ENCODE measurements at regions not wholly inside any gene's neighbourhood (a gene's known extent, or its start where the extent isn't known, plus 50 kb on each side); places are given as distances from the start of the nearest gene placed in this dataset.
"Not testable (repeated sequence)": the region's sequence is repeated elsewhere in the genome, so short reads cannot be mapped to it uniquely, and the experiment has no call there.

GRCh38 chr3:106457281-106458180 is 588.7 kb upstream of the CBLB start:
- peak; percentile 57 for DNase-seq (ENCODE audit: low spot score)

GRCh38 chr3:106458952-106459351 is 590.1 kb upstream of the CBLB start:
- DNase-seq (ENCODE audit: low spot score) = no peak

- DNase-seq (ENCODE audit: low spot score) = no peak
Observed at GRCh38 chr3:106466881-106467280, 598.1 kb upstream of the CBLB start.

- DNase-seq (ENCODE audit: low spot score) = no peak
Observed at GRCh38 chr3:106473576-106474475, 605.0 kb upstream of the CBLB start.

GRCh38 chr3:106482451-106482850 is 613.6 kb upstream of the CBLB start:
- DNase-seq (ENCODE audit: low spot score) = no peak

GRCh38 chr3:106485217-106485616 is 616.4 kb upstream of the CBLB start:
- DNase-seq (ENCODE audit: low spot score) = no peak

- no peak for DNase-seq (ENCODE audit: low spot score)
Observed at GRCh38 chr3:106485802-106486201, 617.0 kb upstream of the CBLB start.

GRCh38 chr3:106486945-106487639 is 618.3 kb upstream of the CBLB start:
- DNase-seq (ENCODE audit: low spot score) = not testable (repeated sequence)

GRCh38 chr3:106488331-106488730 is 619.5 kb upstream of the CBLB start:
- no peak for DNase-seq (ENCODE audit: low spot score)

- DNase-seq (ENCODE audit: low spot score) = no peak
Observed at GRCh38 chr3:106491796-106492195, 623.0 kb upstream of the CBLB start.

- DNase-seq (ENCODE audit: low spot score) = no peak
Observed at GRCh38 chr3:106508331-106508893, 639.6 kb upstream of the CBLB start.

- no peak for DNase-seq (ENCODE audit: low spot score)
Observed at GRCh38 chr3:106510206-106510605, 641.4 kb upstream of the CBLB start.

- no peak for DNase-seq (ENCODE audit: low spot score)
Observed at GRCh38 chr3:106512846-106513245, 644.0 kb upstream of the CBLB start.

GRCh38 chr3:106514431-106514830 is 645.6 kb upstream of the CBLB start:
- DNase-seq (ENCODE audit: low spot score) = no peak

GRCh38 chr3:106518516-106518915 is 649.7 kb upstream of the CBLB start:
- DNase-seq (ENCODE audit: low spot score) = no peak

- DNase-seq (ENCODE audit: low spot score) = no peak
Observed at GRCh38 chr3:106522397-106522796, 653.6 kb upstream of the CBLB start.

GRCh38 chr3:106528932-106529331 is 660.1 kb upstream of the CBLB start:
- no peak for DNase-seq (ENCODE audit: low spot score)

GRCh38 chr3:106529738-106530137 is 660.9 kb upstream of the CBLB start:
- DNase-seq (ENCODE audit: low spot score) = no peak

GRCh38 chr3:106530367-106530766 is 661.6 kb upstream of the CBLB start:
- DNase-seq (ENCODE audit: low spot score) = no peak

- not testable (repeated sequence) for DNase-seq (ENCODE audit: low spot score)
Observed at GRCh38 chr3:106531771-106532329, 663.0 kb upstream of the CBLB start.

- DNase-seq (ENCODE audit: low spot score) = no peak
Observed at GRCh38 chr3:106533093-106533787, 664.4 kb upstream of the CBLB start.
